ENCODE measurements at regions not wholly inside any gene's neighbourhood (a gene's known extent, or its start where the extent isn't known, plus 50 kb on each side); places are given as distances from the start of the nearest gene placed in this dataset.

DNA sequence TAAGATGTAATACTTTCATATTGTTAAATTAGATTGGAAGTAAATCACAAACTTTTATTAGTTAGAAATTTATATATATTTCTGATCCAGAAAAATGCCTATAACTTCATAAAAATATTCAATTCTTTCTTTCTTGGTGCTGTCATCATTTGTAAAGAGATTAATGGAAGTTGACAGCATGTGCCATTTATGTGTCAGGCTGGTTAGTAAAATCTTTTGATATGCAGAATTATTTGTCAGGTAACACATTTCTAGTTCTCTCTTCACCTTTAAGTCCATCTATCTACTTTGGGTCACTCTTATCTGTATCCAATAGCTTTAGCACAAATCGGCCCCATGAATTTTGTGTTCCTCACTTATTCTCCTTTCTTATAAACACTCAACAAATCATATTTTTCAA, 102.9 kb downstream of the ISL1 start:
- TF ChIP-seq, protein P1, sequence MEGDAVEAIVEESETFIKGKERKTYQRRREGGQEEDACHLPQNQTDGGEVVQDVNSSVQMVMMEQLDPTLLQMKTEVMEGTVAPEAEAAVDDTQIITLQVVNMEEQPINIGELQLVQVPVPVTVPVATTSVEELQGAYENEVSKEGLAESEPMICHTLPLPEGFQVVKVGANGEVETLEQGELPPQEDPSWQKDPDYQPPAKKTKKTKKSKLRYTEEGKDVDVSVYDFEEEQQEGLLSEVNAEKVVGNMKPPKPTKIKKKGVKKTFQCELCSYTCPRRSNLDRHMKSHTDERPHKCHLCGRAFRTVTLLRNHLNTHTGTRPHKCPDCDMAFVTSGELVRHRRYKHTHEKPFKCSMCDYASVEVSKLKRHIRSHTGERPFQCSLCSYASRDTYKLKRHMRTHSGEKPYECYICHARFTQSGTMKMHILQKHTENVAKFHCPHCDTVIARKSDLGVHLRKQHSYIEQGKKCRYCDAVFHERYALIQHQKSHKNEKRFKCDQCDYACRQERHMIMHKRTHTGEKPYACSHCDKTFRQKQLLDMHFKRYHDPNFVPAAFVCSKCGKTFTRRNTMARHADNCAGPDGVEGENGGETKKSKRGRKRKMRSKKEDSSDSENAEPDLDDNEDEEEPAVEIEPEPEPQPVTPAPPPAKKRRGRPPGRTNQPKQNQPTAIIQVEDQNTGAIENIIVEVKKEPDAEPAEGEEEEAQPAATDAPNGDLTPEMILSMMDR (conservative IDR thresholded peaks at IDR 0.05; ENCODE audit: low read depth in 2 of 2): no peak
- no peak for TF ChIP-seq CREB1 (CRISPR knock-in tag; IDR thresholded peaks at IDR 0.05; ENCODE audit: low read depth)
- no peak for TF ChIP-seq EZH2 (IDR thresholded peaks at IDR 0.05; ENCODE audit: low read depth, unreplicated experiment)
- TF ChIP-seq, protein P2, sequence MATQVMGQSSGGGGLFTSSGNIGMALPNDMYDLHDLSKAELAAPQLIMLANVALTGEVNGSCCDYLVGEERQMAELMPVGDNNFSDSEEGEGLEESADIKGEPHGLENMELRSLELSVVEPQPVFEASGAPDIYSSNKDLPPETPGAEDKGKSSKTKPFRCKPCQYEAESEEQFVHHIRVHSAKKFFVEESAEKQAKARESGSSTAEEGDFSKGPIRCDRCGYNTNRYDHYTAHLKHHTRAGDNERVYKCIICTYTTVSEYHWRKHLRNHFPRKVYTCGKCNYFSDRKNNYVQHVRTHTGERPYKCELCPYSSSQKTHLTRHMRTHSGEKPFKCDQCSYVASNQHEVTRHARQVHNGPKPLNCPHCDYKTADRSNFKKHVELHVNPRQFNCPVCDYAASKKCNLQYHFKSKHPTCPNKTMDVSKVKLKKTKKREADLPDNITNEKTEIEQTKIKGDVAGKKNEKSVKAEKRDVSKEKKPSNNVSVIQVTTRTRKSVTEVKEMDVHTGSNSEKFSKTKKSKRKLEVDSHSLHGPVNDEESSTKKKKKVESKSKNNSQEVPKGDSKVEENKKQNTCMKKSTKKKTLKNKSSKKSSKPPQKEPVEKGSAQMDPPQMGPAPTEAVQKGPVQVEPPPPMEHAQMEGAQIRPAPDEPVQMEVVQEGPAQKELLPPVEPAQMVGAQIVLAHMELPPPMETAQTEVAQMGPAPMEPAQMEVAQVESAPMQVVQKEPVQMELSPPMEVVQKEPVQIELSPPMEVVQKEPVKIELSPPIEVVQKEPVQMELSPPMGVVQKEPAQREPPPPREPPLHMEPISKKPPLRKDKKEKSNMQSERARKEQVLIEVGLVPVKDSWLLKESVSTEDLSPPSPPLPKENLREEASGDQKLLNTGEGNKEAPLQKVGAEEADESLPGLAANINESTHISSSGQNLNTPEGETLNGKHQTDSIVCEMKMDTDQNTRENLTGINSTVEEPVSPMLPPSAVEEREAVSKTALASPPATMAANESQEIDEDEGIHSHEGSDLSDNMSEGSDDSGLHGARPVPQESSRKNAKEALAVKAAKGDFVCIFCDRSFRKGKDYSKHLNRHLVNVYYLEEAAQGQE (IDR thresholded peaks at IDR 0.05; ENCODE audit: unreplicated experiment): no peak
